ENCODE measurements at regions not wholly inside any gene's neighbourhood (a gene's known extent, or its start where the extent isn't known, plus 50 kb on each side); places are given as distances from the start of the nearest gene placed in this dataset.

DNA sequence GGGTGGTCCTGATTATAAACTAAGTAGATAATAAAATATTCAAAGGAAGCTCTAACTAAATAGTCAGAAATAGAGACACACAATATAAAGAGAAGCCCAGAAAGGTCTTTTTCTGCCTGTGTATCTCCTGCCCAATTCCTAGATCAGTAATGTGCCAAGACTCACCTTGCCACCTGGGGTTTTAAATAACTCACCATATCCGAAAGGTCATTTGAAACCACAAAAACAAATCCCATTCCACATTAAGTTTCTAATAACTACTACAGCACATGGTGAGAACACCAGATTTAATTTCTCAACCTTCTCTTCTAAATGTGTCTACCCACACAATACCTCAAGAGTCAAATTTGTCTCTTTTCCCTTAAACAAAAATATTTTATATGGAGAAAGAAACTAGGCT lies 75.2 kb downstream of the ZNF608 start:
- BruUV-seq (replicated peaks) = no TSS peak
- Histone ChIP-seq H3K4me2 (ENCODE audit: low read length) (no peak overlapping the region), H4K20me1 (ENCODE audit: insufficient read depth, low read length) (peaks cover 9% of the 10 kb centered on the region), H3K27ac (ENCODE audit: low read depth, low read length, poor library complexity, severe bottlenecking) (no peak overlapping the region), H3K79me2 (ENCODE audit: insufficient read depth, low read depth, low read length) (peaks cover 56% of the 10 kb centered on the region; the same call in 1 of the 2 replicates), H2AFZ (ENCODE audit: low read length) (no peak overlapping the region), H3K4me3 (ENCODE audit: low read depth, low read length, poor library complexity, severe bottlenecking) (no peak overlapping the region), H3K4me1 (ENCODE audit: insufficient read depth, low read length, poor library complexity, severe bottlenecking) (peaks cover 9% of the 10 kb centered on the region), H3K36me3 (ENCODE audit: insufficient read depth, low read length) (0 out of 2 replicates have a peak, but pooled peaks cover 3% of the 10 kb centered on the region), H3K9me2 (ENCODE audit: insufficient read depth, low read length) (no peaks in the 10 kb centered on the region), H3K9me3 (ENCODE audit: low read length) (no peaks in the 10 kb centered on the region)
- POLR2A ChIA-PET = interaction anchor here (0.9 to 1.5 kb wide), 4 partner anchors 9 to 57 kb away, joined by 4 to 5 read pairs (median 4); no protein-coding TSS in a partner anchor
- intact Hi-C loops (cut with micrococcal nuclease; ENCODE audit: unreplicated experiment) = no loop called here
- no peak for DNase-seq (ENCODE audit: low spot score)
- CTCF ChIA-PET (ENCODE audit: unreplicated experiment) = no interaction called here
- TF ChIP-seq, protein P1, sequence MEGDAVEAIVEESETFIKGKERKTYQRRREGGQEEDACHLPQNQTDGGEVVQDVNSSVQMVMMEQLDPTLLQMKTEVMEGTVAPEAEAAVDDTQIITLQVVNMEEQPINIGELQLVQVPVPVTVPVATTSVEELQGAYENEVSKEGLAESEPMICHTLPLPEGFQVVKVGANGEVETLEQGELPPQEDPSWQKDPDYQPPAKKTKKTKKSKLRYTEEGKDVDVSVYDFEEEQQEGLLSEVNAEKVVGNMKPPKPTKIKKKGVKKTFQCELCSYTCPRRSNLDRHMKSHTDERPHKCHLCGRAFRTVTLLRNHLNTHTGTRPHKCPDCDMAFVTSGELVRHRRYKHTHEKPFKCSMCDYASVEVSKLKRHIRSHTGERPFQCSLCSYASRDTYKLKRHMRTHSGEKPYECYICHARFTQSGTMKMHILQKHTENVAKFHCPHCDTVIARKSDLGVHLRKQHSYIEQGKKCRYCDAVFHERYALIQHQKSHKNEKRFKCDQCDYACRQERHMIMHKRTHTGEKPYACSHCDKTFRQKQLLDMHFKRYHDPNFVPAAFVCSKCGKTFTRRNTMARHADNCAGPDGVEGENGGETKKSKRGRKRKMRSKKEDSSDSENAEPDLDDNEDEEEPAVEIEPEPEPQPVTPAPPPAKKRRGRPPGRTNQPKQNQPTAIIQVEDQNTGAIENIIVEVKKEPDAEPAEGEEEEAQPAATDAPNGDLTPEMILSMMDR (conservative IDR thresholded peaks at IDR 0.05; ENCODE audit: low read length) = no peak
- no peak for TF ChIP-seq EZH2phosphoT487 (IDR thresholded peaks at IDR 0.05; ENCODE audit: borderline replicate concordance, low read depth, low read length)

DNA sequence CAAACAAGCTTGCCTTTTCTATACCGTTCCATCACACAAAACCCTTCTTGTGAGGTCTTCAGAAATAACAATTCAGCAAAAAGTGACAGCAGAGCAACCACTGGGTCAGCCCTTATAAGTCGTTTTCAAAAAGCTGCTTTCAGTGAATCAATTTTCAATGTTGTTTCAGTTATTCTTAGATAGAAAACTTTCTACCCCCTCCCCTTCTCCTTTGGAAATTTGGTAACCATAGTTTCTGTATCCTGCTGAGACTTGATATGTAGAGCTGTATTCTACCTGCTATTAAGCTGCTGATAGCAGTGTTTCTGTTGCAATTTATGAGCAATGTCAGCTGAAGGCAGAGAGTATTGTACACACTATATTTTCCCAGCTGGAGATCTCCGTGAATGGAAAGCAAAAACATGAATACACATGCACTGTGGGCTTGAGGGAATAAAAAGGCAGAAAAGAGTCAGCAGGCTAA lies 75.7 kb downstream of the ZNF608 start:
- TF ChIP-seq, protein P1 (conservative IDR thresholded peaks at IDR 0.05; ENCODE audit: low read length) = no peak
- no peak for TF ChIP-seq EZH2phosphoT487 (IDR thresholded peaks at IDR 0.05; ENCODE audit: borderline replicate concordance, low read depth, low read length)
- Histone ChIP-seq H3K79me2 (ENCODE audit: insufficient read depth, low read depth, low read length) (peaks cover 53% of the 10 kb centered on the region; the same call in 1 of the 2 replicates), H3K4me3 (ENCODE audit: low read depth, low read length, poor library complexity, severe bottlenecking) (no peak overlapping the region), H3K36me3 (ENCODE audit: insufficient read depth, low read length) (0 out of 2 replicates have a peak, but pooled peaks cover 3% of the 10 kb centered on the region), H3K4me1 (ENCODE audit: insufficient read depth, low read length, poor library complexity, severe bottlenecking) (peaks cover 9% of the 10 kb centered on the region), H2AFZ (ENCODE audit: low read length) (no peak overlapping the region), H3K27ac (ENCODE audit: low read depth, low read length, poor library complexity, severe bottlenecking) (no peak overlapping the region), H3K9me2 (ENCODE audit: insufficient read depth, low read length) (no peaks in the 10 kb centered on the region), H3K4me2 (ENCODE audit: low read length) (no peak overlapping the region), H3K9me3 (ENCODE audit: low read length) (no peaks in the 10 kb centered on the region), H4K20me1 (ENCODE audit: insufficient read depth, low read length) (peaks cover 9% of the 10 kb centered on the region)
- DNase-seq (ENCODE audit: low spot score) = no peak
- intact Hi-C loops (cut with micrococcal nuclease; ENCODE audit: unreplicated experiment) = no loop called here
- CTCF ChIA-PET (ENCODE audit: unreplicated experiment) = no interaction called here
- BruUV-seq (replicated peaks) = no TSS peak
- POLR2A ChIA-PET = interaction anchor here (0.8 to 1.5 kb wide), 7 partner anchors 9 to 58 kb away, joined by 3 to 5 read pairs (median 4); no protein-coding TSS in a partner anchor

DNA sequence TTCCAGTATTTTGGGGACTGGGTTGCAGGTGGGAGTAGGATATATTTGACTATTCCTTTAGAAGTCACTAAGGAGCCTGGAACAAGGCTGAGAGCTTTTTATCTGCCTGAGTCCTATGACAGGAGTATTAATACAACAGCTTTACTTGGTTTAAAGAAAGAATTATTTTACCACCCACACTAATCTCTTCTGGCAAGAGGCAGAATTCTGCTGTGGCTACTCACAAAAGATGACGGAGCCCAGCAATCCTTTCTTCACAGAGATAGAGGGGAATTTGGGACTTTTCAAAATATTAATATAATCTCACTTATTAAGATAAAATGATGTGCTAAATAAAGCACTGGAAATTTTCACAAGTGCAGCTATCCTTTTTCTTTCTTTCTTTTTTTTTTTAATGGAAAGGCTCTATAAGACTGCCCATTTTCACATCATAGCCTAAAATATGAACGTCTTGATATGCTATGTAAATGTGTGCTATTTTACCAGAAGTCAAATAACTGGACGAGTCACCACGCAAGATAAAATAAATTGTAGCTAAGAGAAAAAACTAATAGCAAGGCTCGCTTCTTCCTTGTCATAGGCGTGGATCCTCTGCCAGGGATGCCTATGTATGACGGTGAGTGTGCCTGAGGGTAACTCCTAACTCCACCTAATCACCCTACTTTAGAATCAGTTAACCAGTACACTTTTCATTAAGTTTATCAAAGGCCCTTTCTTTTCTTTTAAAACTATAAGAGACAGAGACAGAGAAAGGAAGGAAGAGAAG lies 76.3 kb downstream of the ZNF608 start:
- Histone ChIP-seq H3K9me3 (ENCODE audit: low read length) (no peaks in the 10 kb centered on the region), H3K4me1 (ENCODE audit: insufficient read depth, low read length, poor library complexity, severe bottlenecking) (peaks cover 9% of the 10 kb centered on the region), H4K20me1 (ENCODE audit: insufficient read depth, low read length) (peaks cover 9% of the 10 kb centered on the region), H3K9me2 (ENCODE audit: insufficient read depth, low read length) (no peaks in the 10 kb centered on the region), H3K36me3 (ENCODE audit: insufficient read depth, low read length) (0 out of 2 replicates have a peak, but pooled peaks cover 3% of the 10 kb centered on the region), H3K27ac (ENCODE audit: low read depth, low read length, poor library complexity, severe bottlenecking) (no peak overlapping the region), H3K4me3 (ENCODE audit: low read depth, low read length, poor library complexity, severe bottlenecking) (no peak overlapping the region), H3K79me2 (ENCODE audit: insufficient read depth, low read depth, low read length) (peaks cover 47% of the 10 kb centered on the region; the same call in 1 of the 2 replicates), H3K4me2 (ENCODE audit: low read length) (no peak overlapping the region), H2AFZ (ENCODE audit: low read length) (no peak overlapping the region)
- no peak for DNase-seq (ENCODE audit: low spot score)
- no TSS peak for BruUV-seq (replicated peaks)
- no peak for TF ChIP-seq EZH2phosphoT487 (IDR thresholded peaks at IDR 0.05; ENCODE audit: borderline replicate concordance, low read depth, low read length)
- TF ChIP-seq, protein P1 (conservative IDR thresholded peaks at IDR 0.05; ENCODE audit: low read length) = no peak
- intact Hi-C loops (cut with micrococcal nuclease; ENCODE audit: unreplicated experiment) = no loop called here
- POLR2A ChIA-PET = interaction anchor here (0.6 to 1.5 kb wide), 8 partner anchors 10 to 36 kb away, joined by 3 to 5 read pairs (median 4); no protein-coding TSS in a partner anchor
- CTCF ChIA-PET (ENCODE audit: unreplicated experiment) = no interaction called here
